Activated T-cell treated with anti-CD3 and anti-CD28 coated beads, Interleukin-2, amount 50 U/mL, for 24 hours (primary cell): ENCODE measurements at regions not wholly inside any gene's neighbourhood (a gene's known extent, or its start where the extent isn't known, plus 50 kb on each side); places are given as distances from the start of the nearest gene placed in this dataset.
"Not testable (repeated sequence)": the region's sequence is repeated elsewhere in the genome, so short reads cannot be mapped to it uniquely, and the experiment has no call there.

ENCODE experiments used
- DNase-seq: peaks from one replicate; pipeline ENCODE4 v3.0.0-alpha.2; 2020
- H3K27ac Mint-ChIP-seq: 2 replicates; pipeline ENCODE4 v1.8.0; 2020; ENCODE audit warnings: mild to moderate bottlenecking, mixed read lengths
- H3K27me3 Mint-ChIP-seq: 2 replicates; pipeline ENCODE4 v1.8.0; 2020; ENCODE audit warnings: mixed read lengths
- H3K36me3 Mint-ChIP-seq: 2 replicates; pipeline ENCODE4 v1.8.0; 2020; ENCODE audit warnings: low read depth, mixed read lengths
- H3K4me1 Mint-ChIP-seq: 2 replicates; pipeline ENCODE4 v1.8.0; 2020; ENCODE audit warnings: low read depth, mixed read lengths
- H3K4me3 Mint-ChIP-seq: 2 replicates; pipeline ENCODE4 v1.8.0; 2020; ENCODE audit warnings: mild to moderate bottlenecking, moderate library complexity, mixed read lengths
- H3K9me3 Mint-ChIP-seq: 2 replicates; pipeline ENCODE4 v1.8.0; 2020; ENCODE audit warnings: mixed read lengths

DNA sequence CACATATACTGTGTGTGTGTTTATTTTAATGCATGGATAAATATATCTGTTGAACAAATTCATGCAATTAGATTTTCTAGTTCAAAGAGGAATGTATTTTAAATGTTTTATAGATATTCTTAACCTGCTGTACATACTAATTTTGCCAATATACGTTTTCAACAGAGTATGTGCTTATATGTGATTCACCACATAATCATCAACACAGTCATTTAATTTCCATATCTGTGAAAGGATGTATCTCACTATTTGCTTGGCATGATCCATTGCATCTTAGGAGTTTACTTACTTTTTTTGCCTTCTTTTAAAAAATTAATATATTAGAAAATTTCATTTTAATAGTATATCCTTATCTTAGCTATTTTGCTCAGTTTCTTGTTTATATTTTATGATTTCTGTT lies 902.3 kb upstream of the CITED2 start:
- Mint-ChIP-seq H3K36me3 (no peaks in the 10 kb centered on the region), H3K4me1 (no peaks in the 10 kb centered on the region), H3K27ac (no peak overlapping the region), H3K9me3 (no peaks in the 10 kb centered on the region), H3K4me3 (no peak overlapping the region), H3K27me3 (peaks cover 11% of the 10 kb centered on the region)
- no peak for DNase-seq

GRCh38 chr6:140276133-140276532 lies 901.7 kb upstream of the CITED2 start:
- Mint-ChIP-seq H3K4me3 (no peak overlapping the region), H3K9me3 (no peaks in the 10 kb centered on the region), H3K36me3 (no peaks in the 10 kb centered on the region), H3K27me3 (peaks cover 11% of the 10 kb centered on the region), H3K27ac (no peak overlapping the region), H3K4me1 (no peaks in the 10 kb centered on the region)
- DNase-seq = no peak

- DNase-seq = no peak
- H3K36me3 Mint-ChIP-seq = no peaks in the 10 kb centered on the region
- H3K4me3 Mint-ChIP-seq = no peak overlapping the region
- H3K4me1 Mint-ChIP-seq = no peaks in the 10 kb centered on the region
- no peaks in the 10 kb centered on the region for H3K9me3 Mint-ChIP-seq
- peaks cover 11% of the 10 kb centered on the region for H3K27me3 Mint-ChIP-seq
- no peak overlapping the region for H3K27ac Mint-ChIP-seq
Measured at GRCh38 chr6:140275725-140276124, 901.3 kb upstream of the CITED2 start.

- Mint-ChIP-seq H3K9me3 (no peaks in the 10 kb centered on the region), H3K4me3 (no peak overlapping the region), H3K36me3 (no peaks in the 10 kb centered on the region), H3K27me3 (peaks cover 11% of the 10 kb centered on the region), H3K27ac (no peak overlapping the region), H3K4me1 (no peaks in the 10 kb centered on the region)
- no peak for DNase-seq
Measured at GRCh38 chr6:140274548-140274947, 900.1 kb upstream of the CITED2 start.

GRCh38 chr6:140271759-140272377 lies 897.4 kb upstream of the CITED2 start:
- Mint-ChIP-seq H3K4me1 (no peaks in the 10 kb centered on the region), H3K9me3 (no peaks in the 10 kb centered on the region), H3K36me3 (no peaks in the 10 kb centered on the region), H3K4me3 (no peak overlapping the region), H3K27me3 (peaks cover 2% of the 10 kb centered on the region), H3K27ac (no peak overlapping the region)
- no peak for DNase-seq

- H3K9me3 Mint-ChIP-seq = no peaks in the 10 kb centered on the region
- H3K4me3 Mint-ChIP-seq = no peak overlapping the region
- H3K36me3 Mint-ChIP-seq = no peaks in the 10 kb centered on the region
- peaks cover 2% of the 10 kb centered on the region for H3K27me3 Mint-ChIP-seq
- no peak overlapping the region for H3K27ac Mint-ChIP-seq
- no peak for DNase-seq
- no peaks in the 10 kb centered on the region for H3K4me1 Mint-ChIP-seq
Measured at GRCh38 chr6:140269591-140270165, 895.2 kb upstream of the CITED2 start.

DNA sequence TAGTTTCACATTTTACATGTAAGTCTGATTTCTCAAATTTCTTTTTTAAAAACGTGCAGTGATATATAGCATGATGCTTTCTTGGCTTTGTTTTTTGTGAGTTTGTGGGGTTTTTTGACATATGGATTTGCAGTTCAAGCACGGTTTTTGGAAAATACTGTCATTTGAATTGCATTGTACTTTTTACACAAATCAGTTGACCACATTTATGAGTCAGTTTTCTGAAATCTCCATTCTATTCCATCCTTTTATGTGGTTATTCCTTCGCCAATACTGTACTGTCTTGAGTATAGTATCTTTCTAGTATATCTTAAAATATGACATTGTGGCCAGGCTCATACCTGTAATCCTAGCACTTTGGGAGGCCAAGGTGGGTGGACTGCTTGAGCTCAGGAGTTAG lies 890.0 kb upstream of the CITED2 start:
- H3K4me1 Mint-ChIP-seq = no peaks in the 10 kb centered on the region
- no peak overlapping the region for H3K27ac Mint-ChIP-seq
- no peak for DNase-seq

GRCh38 chr6:140258302-140258701 lies 883.9 kb upstream of the CITED2 start:
- H3K27ac Mint-ChIP-seq, H3K36me3 Mint-ChIP-seq, H3K4me1 Mint-ChIP-seq, DNase-seq, H3K4me3 Mint-ChIP-seq, H3K9me3 Mint-ChIP-seq, H3K27me3 Mint-ChIP-seq: not testable (repeated sequence)

More for the DNA sequence above, 890.0 kb upstream of the CITED2 start:
- Mint-ChIP-seq H3K27me3 (peaks cover 3% of the 10 kb centered on the region), H3K9me3 (no peaks in the 10 kb centered on the region), H3K4me3 (no peak overlapping the region), H3K36me3 (no peaks in the 10 kb centered on the region)

- H3K4me3 Mint-ChIP-seq = no peak overlapping the region
- H3K36me3 Mint-ChIP-seq = no peaks in the 10 kb centered on the region
- no peak overlapping the region for H3K27ac Mint-ChIP-seq
- no peaks in the 10 kb centered on the region for H3K9me3 Mint-ChIP-seq
- H3K4me1 Mint-ChIP-seq = no peaks in the 10 kb centered on the region
- H3K27me3 Mint-ChIP-seq = peaks cover 7% of the 10 kb centered on the region
- no peak for DNase-seq
Measured at GRCh38 chr6:140256248-140256647, 881.8 kb upstream of the CITED2 start.

GRCh38 chr6:140253096-140253495 lies 878.6 kb upstream of the CITED2 start:
- Mint-ChIP-seq H3K36me3 (no peaks in the 10 kb centered on the region), H3K4me1 (no peaks in the 10 kb centered on the region), H3K27ac (no peak overlapping the region), H3K27me3 (peaks cover 14% of the 10 kb centered on the region), H3K9me3 (no peaks in the 10 kb centered on the region), H3K4me3 (no peak overlapping the region)
- no peak for DNase-seq

GRCh38 chr6:140252099-140252498 lies 877.7 kb upstream of the CITED2 start:
- Mint-ChIP-seq H3K27ac (no peak overlapping the region), H3K27me3 (peaks cover 14% of the 10 kb centered on the region), H3K36me3 (no peaks in the 10 kb centered on the region), H3K4me3 (no peak overlapping the region), H3K9me3 (no peaks in the 10 kb centered on the region), H3K4me1 (no peaks in the 10 kb centered on the region)
- no peak for DNase-seq

DNA sequence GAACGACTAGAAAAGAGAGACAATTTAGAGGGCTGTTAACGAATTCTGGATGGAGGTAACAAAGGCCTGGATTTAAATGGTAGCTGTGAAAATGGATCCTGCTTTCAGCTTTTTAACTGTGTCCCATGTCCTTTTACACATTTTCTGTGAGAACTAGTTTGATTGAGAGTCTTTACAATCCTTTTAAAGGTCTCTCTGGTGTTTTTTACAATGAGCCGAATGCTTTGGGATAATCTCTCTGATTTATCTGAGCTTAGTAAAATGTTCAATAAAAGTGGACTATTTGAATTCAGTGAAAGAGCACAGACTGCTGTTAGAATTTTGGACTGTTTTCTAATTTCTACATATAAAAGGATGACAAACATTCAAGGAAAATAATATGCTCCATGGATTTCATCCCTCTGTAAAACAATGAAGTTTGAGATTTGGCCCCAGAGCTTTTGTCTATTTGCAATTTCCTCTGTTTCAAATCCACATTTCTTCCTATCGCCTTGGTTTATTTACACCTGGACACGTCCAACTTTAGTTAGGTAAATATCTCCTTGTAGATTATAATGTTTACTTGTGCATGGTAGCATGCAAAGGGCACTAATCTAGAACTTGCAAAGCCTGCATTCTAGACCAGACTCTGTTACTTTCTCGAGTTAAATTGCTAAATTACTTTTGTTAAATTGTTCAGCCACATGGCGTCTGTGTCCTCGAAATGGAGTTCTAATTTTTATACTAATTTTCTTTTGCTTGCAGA lies 871.0 kb upstream of the CITED2 start:
- no peak for DNase-seq

DNA sequence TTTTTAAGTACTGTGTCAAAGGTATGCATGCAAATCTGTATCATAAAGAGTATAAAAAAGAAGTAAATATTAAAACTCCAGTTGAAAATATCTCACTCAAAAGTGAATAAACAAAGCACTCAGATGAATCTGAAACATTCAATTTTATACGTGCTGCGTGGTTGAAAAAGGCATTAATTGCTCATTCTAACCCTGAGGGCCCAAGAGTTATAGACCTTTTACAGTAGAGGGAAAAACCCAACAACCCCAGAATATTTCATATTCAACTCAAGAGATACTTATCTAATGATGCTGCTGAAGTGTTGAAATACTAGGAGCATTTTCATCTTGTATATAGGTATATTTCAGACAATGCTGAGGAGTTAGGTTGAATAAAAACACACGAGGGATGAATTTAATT lies 862.8 kb upstream of the CITED2 start:
- H3K27ac Mint-ChIP-seq = no peak overlapping the region
- H3K9me3 Mint-ChIP-seq = peaks cover 5% of the 10 kb centered on the region
- H3K4me1 Mint-ChIP-seq = no peaks in the 10 kb centered on the region
- H3K36me3 Mint-ChIP-seq = no peaks in the 10 kb centered on the region
- no peak overlapping the region for H3K4me3 Mint-ChIP-seq
- DNase-seq = no peak
- H3K27me3 Mint-ChIP-seq = peaks cover 2% of the 10 kb centered on the region

More for the DNA sequence above, 871.0 kb upstream of the CITED2 start:
- Mint-ChIP-seq H3K36me3 (no peaks in the 10 kb centered on the region), H3K9me3 (no peaks in the 10 kb centered on the region), H3K4me1 (no peaks in the 10 kb centered on the region), H3K27me3 (peaks cover 6% of the 10 kb centered on the region), H3K4me3 (no peak overlapping the region), H3K27ac (no peak overlapping the region)

- no peaks in the 10 kb centered on the region for H3K36me3 Mint-ChIP-seq
- H3K4me1 Mint-ChIP-seq = no peaks in the 10 kb centered on the region
- no peak overlapping the region for H3K4me3 Mint-ChIP-seq
- H3K27me3 Mint-ChIP-seq = peaks cover 2% of the 10 kb centered on the region
- H3K27ac Mint-ChIP-seq = no peak overlapping the region
- H3K9me3 Mint-ChIP-seq = peaks cover 5% of the 10 kb centered on the region
- DNase-seq = no peak
Measured at GRCh38 chr6:140236732-140237131, 862.3 kb upstream of the CITED2 start.

DNA sequence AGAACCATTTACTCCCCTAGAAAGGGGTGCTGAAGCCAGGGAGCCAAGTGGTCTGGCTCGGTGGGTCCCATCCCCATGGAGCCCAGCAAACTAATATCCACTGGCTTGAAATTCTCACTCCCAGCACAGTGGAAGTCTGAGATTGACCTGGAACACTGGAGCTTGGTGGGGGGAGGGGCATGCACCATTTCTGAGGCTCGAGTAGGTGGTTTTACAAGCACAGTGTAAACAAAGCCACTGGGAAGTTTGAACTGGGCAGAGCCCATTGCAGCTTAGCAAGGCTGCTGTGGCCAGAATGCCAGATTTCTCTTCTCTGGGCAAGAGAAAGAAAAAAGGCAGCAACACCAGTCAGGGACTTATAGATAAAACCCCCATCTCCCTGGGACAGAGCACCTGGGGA lies 855.8 kb upstream of the CITED2 start:
- Mint-ChIP-seq H3K4me1 (no peaks in the 10 kb centered on the region), H3K9me3 (peaks cover 7% of the 10 kb centered on the region)

More for the DNA sequence above, 855.8 kb upstream of the CITED2 start:
- Mint-ChIP-seq H3K27me3 (peaks cover 2% of the 10 kb centered on the region), H3K4me3 (no peak overlapping the region), H3K27ac (no peak overlapping the region), H3K36me3 (no peaks in the 10 kb centered on the region)
- no peak for DNase-seq
